Neural cell (in vitro differentiated cells): ENCODE measurements at regions not wholly inside any gene's neighbourhood (a gene's known extent, or its start where the extent isn't known, plus 50 kb on each side); places are given as distances from the start of the nearest gene placed in this dataset.

Source experiments
- EP300 ChIP-seq: fragments of 450-650 bp; conservative IDR thresholded peaks from 2 replicates; pipeline ENCODE4 v1.6.1; 2014; ENCODE audit warnings: antibody characterized with exemption, mild to moderate bottlenecking, moderate library complexity; ENCODE audit not compliant: poor library complexity, severe bottlenecking
- POLR2AphosphoS5 ChIP-seq: IDR thresholded peaks from 2 replicates; pipeline ENCODE4 v1.6.1; 2012
- TF ChIP-seq, protein P1 (sequence below): fragments of 450-650 bp; IDR thresholded peaks from 2 replicates; pipeline ENCODE4 v1.5.1; 2014; ENCODE audit warnings: antibody characterized with exemption, mild to moderate bottlenecking, moderate library complexity; ENCODE audit not compliant: poor library complexity, severe bottlenecking

GRCh38 chr10:8722835-8723234, 668.3 kb downstream of the GATA3 start:
- TF ChIP-seq, protein P1, sequence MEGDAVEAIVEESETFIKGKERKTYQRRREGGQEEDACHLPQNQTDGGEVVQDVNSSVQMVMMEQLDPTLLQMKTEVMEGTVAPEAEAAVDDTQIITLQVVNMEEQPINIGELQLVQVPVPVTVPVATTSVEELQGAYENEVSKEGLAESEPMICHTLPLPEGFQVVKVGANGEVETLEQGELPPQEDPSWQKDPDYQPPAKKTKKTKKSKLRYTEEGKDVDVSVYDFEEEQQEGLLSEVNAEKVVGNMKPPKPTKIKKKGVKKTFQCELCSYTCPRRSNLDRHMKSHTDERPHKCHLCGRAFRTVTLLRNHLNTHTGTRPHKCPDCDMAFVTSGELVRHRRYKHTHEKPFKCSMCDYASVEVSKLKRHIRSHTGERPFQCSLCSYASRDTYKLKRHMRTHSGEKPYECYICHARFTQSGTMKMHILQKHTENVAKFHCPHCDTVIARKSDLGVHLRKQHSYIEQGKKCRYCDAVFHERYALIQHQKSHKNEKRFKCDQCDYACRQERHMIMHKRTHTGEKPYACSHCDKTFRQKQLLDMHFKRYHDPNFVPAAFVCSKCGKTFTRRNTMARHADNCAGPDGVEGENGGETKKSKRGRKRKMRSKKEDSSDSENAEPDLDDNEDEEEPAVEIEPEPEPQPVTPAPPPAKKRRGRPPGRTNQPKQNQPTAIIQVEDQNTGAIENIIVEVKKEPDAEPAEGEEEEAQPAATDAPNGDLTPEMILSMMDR: no peak
- TF ChIP-seq POLR2AphosphoS5: no peak
- TF ChIP-seq EP300: no peak
